HG03342 (cell line): ENCODE measurements at regions not wholly inside any gene's neighbourhood (a gene's known extent, or its start where the extent isn't known, plus 50 kb on each side); places are given as distances from the start of the nearest gene placed in this dataset.
"Not testable (repeated sequence)": the region's sequence is repeated elsewhere in the genome, so short reads cannot be mapped to it uniquely, and the experiment has no call there.

Source experiments
- ATAC-seq: cut with Tn5 transposase; IDR thresholded peaks from one replicate; pipeline ENCODE4 v1.9.1; 2021; ENCODE audit warnings: mild to moderate bottlenecking, moderate library complexity; ENCODE audit not compliant: unreplicated experiment

DNA sequence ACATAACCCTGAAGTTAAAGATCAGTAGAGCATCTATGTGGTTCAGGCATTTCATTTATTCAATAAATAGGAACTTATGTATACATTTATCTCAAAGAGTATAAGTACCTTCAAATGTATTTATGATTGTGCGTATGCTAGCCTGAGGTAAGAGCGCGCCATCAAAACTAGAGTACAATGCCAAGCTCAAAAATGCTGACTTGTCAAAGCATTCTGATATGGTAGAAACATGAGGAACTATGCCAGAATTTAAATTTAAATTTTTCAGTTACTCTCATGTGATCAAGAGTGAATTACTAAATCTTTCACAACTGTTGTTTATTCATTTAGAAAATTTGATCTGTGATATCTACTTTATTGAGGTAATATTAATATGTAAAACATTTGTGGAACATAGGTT is 225.5 kb upstream of the CDH8 start:
- no peak for ATAC-seq

GRCh38 chr16:62258931-62259435 is 222.7 kb upstream of the CDH8 start:
- not testable (repeated sequence) for ATAC-seq

GRCh38 chr16:62256406-62256805 is 220.2 kb upstream of the CDH8 start:
- no peak for ATAC-seq

DNA sequence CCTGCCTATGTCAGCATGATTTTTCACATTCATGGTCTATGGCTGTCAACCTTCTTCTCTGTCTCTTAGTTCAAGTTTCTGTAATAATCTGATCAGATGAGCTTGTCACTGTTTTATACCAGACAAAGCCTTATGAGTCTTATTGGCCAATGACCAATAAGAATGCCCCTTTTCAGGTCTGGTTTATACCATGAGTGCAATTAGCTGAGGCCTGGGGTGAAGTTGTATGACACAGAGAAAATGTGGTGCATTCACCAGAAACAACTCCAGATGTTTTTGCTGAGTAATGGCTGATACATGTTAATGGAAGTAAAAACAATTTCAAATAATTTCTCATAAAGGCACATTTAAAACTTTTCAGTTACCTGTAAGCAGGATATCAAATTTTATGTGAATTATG is 218.6 kb upstream of the CDH8 start:
- no peak for ATAC-seq

DNA sequence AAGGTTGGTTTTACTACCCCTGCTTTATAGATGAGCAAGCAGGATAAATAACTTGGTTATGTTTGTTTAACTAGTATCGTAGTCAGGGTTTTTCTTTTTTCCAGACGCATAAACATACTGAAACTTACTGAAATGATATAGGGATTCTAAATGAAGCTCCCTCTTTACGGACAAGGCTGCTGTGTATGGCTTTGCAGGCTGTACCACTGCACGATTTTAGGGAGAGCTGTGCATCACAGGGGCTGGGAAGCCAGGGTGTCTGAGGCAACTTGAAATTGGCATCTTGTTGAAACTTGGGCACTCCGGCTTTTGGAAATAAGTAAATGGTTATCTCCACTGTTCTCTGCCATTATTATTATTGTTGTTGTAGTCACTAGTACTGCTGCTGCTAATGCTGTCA is 218.1 kb upstream of the CDH8 start:
- no peak for ATAC-seq

DNA sequence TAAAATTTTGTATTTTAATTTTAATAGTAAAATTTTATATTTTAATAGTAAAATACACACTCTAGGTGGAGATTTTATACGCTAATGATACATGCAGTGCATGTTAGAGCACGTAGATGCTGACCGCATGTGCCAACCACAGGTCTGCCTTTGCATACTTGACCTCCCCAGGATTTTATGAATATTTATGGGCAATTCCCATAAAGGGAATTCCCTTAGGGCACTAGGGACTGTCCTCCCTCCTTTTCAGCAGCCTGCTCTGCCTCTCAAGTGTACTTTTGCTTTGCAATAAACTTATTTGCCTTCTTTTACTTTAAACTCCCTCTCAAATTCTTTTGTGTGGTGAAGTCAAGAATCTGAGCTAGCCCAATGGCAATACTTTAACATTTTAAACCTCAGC is 217.7 kb upstream of the CDH8 start:
- no peak for ATAC-seq

DNA sequence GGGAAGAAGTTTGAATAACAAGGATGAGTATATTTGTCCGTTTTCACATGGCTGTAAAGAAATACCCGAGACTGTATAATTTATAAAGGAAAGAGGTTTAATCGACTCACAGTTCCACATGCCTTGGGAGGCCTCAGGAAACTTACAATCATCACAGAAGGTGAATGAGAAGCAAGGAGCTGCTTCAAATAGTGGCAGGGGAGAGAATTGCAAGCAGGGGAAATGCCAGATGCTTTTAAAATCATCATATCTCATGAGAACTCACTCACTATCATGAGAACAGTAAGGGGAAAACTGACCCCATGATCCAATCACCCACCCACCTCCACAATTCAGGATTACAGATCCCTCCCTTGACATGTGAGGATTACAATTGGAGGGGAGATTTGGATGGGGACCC is 212.8 kb upstream of the CDH8 start:
- no peak for ATAC-seq

DNA sequence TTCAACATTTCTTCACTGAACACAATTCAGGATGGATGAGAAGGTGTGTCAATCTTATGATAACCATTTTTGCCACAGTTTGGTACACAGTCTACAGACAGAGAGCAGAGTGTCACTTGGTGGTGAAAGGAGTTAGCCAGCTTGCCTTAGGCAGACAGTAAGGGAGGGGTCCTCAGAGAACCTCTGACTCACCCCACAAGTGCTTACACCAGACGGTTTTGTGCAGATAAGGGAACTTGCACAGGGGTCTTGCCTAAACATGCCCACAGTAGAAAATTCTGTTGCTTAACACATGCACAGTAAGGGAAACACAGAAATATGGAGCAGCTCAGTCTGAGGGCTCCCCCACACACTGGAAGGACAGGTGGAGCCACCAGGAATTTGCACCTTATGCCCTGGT is 204.5 kb upstream of the CDH8 start:
- ATAC-seq: no peak

GRCh38 chr16:62225675-62226074 is 189.4 kb upstream of the CDH8 start:
- ATAC-seq: peak; percentile 97

- ATAC-seq: no peak
These were observed 188.5 kb upstream of the CDH8 start for GRCh38 chr16:62224646-62225209.

GRCh38 chr16:62216837-62217236 is 180.6 kb upstream of the CDH8 start:
- ATAC-seq: no peak

- ATAC-seq: no peak
These were observed 177.5 kb upstream of the CDH8 start for GRCh38 chr16:62213763-62214162.

DNA sequence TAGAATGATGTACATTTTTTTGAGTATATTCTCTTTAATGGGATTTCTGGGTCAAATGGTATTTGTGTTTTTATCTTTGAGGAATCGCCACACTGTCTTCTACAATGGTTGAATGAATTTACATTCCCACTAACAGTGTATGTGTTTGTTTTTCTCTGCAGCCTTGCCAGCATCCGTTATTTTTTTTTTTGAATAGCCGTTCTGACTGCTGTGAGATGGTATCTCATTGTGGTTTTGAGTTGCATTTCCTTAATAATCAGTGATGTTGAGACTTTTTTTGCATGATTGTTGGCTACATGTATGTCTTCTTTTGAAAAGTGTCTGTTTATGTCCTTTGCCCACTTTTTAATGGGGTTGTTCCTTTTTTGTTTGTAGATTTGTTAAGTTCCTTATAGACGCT is 172.7 kb upstream of the CDH8 start:
- no peak for ATAC-seq

- ATAC-seq: no peak
These were observed 169.2 kb upstream of the CDH8 start for GRCh38 chr16:62205459-62205858.

DNA sequence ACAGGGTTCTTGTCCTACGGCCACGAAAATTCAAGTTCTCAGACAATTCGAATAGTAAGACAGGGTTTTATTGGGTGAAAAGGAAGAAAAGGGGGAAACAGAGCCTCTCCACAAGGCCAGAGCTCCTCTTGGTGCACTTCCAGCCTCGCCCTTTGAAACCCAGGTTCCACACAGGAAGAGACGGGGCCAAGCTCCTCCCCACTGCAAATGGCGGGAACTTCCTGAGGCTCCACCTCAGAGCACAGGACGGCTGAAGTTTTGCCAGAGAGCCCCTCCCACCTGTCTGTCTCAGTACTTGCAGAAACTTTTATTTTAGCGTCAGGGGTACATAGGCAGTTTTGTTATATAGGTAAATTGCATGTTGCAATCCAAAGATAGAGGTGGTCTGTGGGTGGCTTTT is 165.7 kb upstream of the CDH8 start:
- no peak for ATAC-seq

GRCh38 chr16:62194828-62195227 is 158.6 kb upstream of the CDH8 start:
- no peak for ATAC-seq

GRCh38 chr16:62190426-62190825 is 154.2 kb upstream of the CDH8 start:
- ATAC-seq: no peak

GRCh38 chr16:62177351-62178203 is 141.3 kb upstream of the CDH8 start:
- ATAC-seq: no peak

DNA sequence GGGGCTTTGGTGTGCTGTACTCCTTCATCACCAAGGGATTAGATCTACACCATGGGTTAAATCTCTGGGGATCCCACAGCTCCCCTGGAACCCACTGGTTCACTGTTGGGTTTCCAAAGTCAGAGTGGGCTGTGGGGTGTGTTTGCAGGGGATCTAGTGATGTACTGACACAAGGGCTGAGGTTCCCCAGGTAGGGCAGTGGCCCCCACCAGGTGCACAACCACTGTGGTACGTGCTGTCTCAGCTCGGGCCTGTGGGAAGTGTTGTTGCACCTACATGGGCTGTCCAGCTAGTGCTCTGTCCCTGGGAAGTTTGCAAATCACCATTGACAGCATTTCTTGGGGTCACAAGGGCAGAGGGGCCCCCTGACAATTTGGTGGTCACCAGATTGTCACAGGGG is 134.4 kb upstream of the CDH8 start:
- ATAC-seq: no peak

DNA sequence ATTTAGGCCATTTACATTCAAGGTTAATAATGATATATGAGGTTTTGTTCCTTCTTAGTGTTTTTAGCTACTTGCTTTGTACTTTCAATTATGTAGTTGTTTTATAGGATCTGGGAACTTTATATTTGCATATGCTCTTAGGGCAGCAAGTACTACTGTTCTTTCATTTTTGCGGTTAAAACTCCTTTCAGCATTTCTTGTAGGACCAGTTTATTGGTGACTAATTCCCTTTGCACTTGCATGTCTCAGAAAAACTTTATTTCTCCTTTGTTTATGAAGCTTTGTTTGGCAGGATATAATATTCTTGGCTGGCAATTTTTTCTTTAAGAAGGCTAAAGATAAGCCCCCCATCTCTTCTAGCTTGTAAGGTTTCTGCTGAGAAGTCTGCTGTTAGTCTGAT is 131.3 kb upstream of the CDH8 start:
- ATAC-seq: no peak

- no peak for ATAC-seq
These were observed 121.3 kb upstream of the CDH8 start for GRCh38 chr16:62157544-62157943.

DNA sequence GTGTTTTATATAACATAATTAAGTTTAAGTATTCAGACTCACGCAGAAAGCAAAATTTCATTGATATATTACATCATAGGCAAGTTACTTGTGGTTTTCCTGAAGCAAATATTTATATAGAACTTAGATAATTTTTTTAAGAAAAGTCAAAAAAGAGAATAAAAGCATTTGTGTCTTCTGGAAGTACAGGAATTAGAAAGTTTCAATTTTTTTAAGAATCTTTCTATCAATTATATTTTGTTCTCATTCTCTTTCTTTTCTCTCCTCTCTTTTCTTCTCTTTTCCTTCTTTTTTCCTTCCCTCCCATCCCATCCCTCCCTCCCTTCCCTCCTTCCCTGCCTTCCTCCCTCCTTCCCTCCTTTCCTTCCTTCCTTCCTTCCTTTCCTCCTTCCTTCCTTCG is 120.7 kb upstream of the CDH8 start:
- ATAC-seq: no peak

DNA sequence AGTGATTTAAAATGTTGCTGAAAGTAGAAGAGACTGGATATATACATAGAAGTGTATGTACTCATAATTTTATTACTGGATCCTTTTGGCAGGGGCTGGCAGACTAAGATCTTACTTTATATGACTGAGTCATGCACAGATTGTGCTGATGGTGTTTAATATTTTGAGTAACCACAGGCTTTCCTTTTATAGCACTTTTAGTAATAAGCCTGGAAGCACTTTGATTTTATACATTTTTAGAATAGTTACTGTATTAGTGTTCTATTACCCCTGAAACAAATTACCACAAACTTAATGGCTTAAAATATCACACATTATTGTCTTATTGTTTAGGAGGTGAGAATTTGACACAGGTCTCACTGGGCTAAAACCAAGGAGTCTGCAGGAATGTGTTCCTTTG is 113.4 kb upstream of the CDH8 start:
- ATAC-seq: no peak
